SK-N-SH treated with all-trans-retinoic acid at 6 μM for 48 hours (cell line): ENCODE measurements at regions not wholly inside any gene's neighbourhood (a gene's known extent, or its start where the extent isn't known, plus 50 kb on each side); places are given as distances from the start of the nearest gene placed in this dataset.

Experiments
- ATAC-seq: fragments of 200-7000 bp; cut with Tn5 transposase; 3 replicates; pipeline ENCODE4 v1.9.1; 2020; ENCODE audit warnings: mild to moderate bottlenecking, moderate library complexity
- ARNTL ChIP-seq: fragments of 450-650 bp; formaldehyde crosslinking; IDR thresholded peaks from 2 replicates; pipeline ENCODE4 v1.5.0; 2020; ENCODE audit warnings: low read depth, mild to moderate bottlenecking, moderate library complexity, borderline replicate concordance
- BACH2 ChIP-seq: fragments of 250-450 bp; sonication (Bioruptor Pico); IDR thresholded peaks from 2 replicates; pipeline ENCODE4 v1.9.0; 2021; ENCODE audit warnings: mild to moderate bottlenecking, borderline replicate concordance
- CREB5 ChIP-seq: fragments of 250-450 bp; sonication (Bioruptor Pico); IDR thresholded peaks from 2 replicates; pipeline ENCODE4 v1.5.1; 2020; ENCODE audit warnings: low read depth, mild to moderate bottlenecking, moderate library complexity
- CSDC2 ChIP-seq: fragments of 250-450 bp; sonication (Bioruptor Pico); IDR thresholded peaks from 2 replicates; pipeline ENCODE4 v1.5.0; 2020; ENCODE audit warnings: mild to moderate bottlenecking, moderate library complexity
- ESRRG ChIP-seq: fragments of 250-450 bp; sonication (Bioruptor Pico); IDR thresholded peaks from 2 replicates; pipeline ENCODE4 v1.6.1; 2021; ENCODE audit warnings: mild to moderate bottlenecking
- ISL1 ChIP-seq: fragments of 250-450 bp; sonication (Bioruptor Pico); IDR thresholded peaks from 2 replicates; pipeline ENCODE4 v2.1.2; 2022; ENCODE audit warnings: mild to moderate bottlenecking, moderate library complexity
- OSR1 ChIP-seq: fragments of 250-450 bp; sonication (Bioruptor Pico); IDR thresholded peaks from 2 replicates; pipeline ENCODE4 v1.8.0; 2022; ENCODE audit warnings: moderate library complexity, mild to moderate bottlenecking, inconsistent platforms
- PATZ1 ChIP-seq: fragments of 250-450 bp; sonication (Bioruptor Pico); IDR thresholded peaks from 2 replicates; pipeline ENCODE4 v1.8.0; 2020; ENCODE audit warnings: mild to moderate bottlenecking, moderate library complexity, borderline replicate concordance
- POU6F1 ChIP-seq: fragments of 250-450 bp; sonication (Bioruptor Pico); IDR thresholded peaks from 2 replicates; pipeline ENCODE4 v1.8.0; 2021; ENCODE audit warnings: low read depth, mild to moderate bottlenecking, moderate library complexity, borderline replicate concordance
- PPARA ChIP-seq: fragments of 250-450 bp; sonication (Bioruptor Pico); IDR thresholded peaks from 2 replicates; pipeline ENCODE4 v1.5.0; 2020; ENCODE audit warnings: mild to moderate bottlenecking, borderline replicate concordance
- SNAI2 ChIP-seq: fragments of 250-450 bp; sonication (Bioruptor Pico); IDR thresholded peaks from 2 replicates; pipeline ENCODE4 v1.5.0; 2020; ENCODE audit warnings: mild to moderate bottlenecking, moderate library complexity
- TCF4 ChIP-seq: fragments of 250-450 bp; sonication (Bioruptor Pico); IDR thresholded peaks from 2 replicates; pipeline ENCODE4 v1.8.0; 2021; ENCODE audit warnings: mild to moderate bottlenecking, moderate library complexity, borderline replicate concordance
- TOX ChIP-seq: fragments of 250-450 bp; sonication (Bioruptor Pico); IDR thresholded peaks from 2 replicates; pipeline ENCODE4 v1.8.0; 2021; ENCODE audit warnings: mild to moderate bottlenecking, moderate library complexity, borderline replicate concordance
- TSHZ2 ChIP-seq: fragments of 250-450 bp; sonication (Bioruptor Pico); IDR thresholded peaks from 2 replicates; pipeline ENCODE4 v1.5.0; 2020; ENCODE audit warnings: mild to moderate bottlenecking, moderate library complexity
- ZC3H10 ChIP-seq: fragments of 250-450 bp; sonication (Bioruptor Pico); IDR thresholded peaks from 2 replicates; pipeline ENCODE4 v1.5.1; 2021; ENCODE audit warnings: mild to moderate bottlenecking, moderate library complexity
- ZFP3 ChIP-seq: fragments of 250-450 bp; sonication (Bioruptor Pico); IDR thresholded peaks from 2 replicates; pipeline ENCODE4 v1.5.0; 2020; ENCODE audit warnings: mild to moderate bottlenecking, moderate library complexity
- ZNF565 ChIP-seq: fragments of 450-650 bp; formaldehyde crosslinking; conservative IDR thresholded peaks from 2 replicates; pipeline ENCODE4 v1.5.0; 2020; ENCODE audit warnings: low read depth, mild to moderate bottlenecking, moderate library complexity
- ZNF70 ChIP-seq: fragments of 450-650 bp; formaldehyde crosslinking; IDR thresholded peaks from 2 replicates; pipeline ENCODE4 v1.5.0; 2020; ENCODE audit warnings: mild to moderate bottlenecking, moderate library complexity
- TF ChIP-seq, protein P1 (sequence below): fragments of 250-450 bp; sonication (Bioruptor Pico); IDR thresholded peaks from 2 replicates; pipeline ENCODE4 v1.5.1; 2021; ENCODE audit warnings: mild to moderate bottlenecking, moderate library complexity

DNA sequence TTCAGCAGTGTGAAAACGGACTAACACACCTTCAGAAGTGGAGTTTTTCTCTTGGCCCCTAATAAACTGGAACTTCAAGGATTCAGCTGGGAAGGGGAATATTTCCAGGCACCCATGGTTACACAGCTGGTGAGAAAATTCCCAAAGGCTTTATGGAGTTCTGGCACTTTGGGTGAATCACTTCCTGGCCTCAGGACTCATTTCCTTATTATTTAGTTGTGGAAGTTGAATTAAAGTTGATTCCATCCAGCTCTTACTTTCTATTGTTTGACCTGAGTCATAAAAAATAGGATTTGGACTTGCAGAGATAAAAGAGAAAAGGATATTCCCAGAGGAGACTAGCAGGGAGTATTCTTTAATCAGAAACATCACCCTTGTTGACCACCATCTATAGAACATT is 882.1 kb downstream of the UQCRFS1 start:
- TF ChIP-seq ISL1 (CRISPR knock-in tag) (no peak), ZNF565 (CRISPR knock-in tag) (no peak), ZNF70 (CRISPR knock-in tag) (no peak), ARNTL (CRISPR knock-in tag) (no peak), CREB5 (no peak)
- no peak for ATAC-seq

DNA sequence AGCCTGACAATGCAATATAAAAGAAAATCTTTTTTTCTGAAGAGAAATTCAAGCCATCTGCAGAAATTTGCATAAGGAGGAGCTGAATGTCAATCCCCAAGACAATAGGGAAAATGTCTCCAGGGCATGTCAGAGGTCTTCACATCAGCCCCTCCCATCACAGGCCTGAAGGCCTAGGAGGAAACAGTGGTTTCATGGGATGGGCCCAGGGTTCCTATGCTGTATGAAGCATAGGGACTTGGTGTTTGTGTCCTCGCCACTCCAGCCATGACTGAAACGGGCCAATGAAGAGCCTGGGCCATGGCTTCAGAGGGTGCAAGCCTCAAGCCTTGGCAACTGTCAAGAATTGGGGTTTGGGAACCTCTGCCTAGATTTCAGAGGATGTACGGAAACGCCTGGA is 883.5 kb downstream of the UQCRFS1 start:
- no peak for ATAC-seq
- no peak for TF ChIP-seq TOX (CRISPR knock-in tag)
- TF ChIP-seq CSDC2 (CRISPR knock-in tag): no peak
- TF ChIP-seq ESRRG (CRISPR knock-in tag): no peak
- TF ChIP-seq ZC3H10 (CRISPR knock-in tag): no peak
- no peak for TF ChIP-seq TCF4 (CRISPR knock-in tag)
- TF ChIP-seq PPARA: no peak
- TF ChIP-seq ZNF565 (CRISPR knock-in tag): no peak
- no peak for TF ChIP-seq TSHZ2 (CRISPR knock-in tag)
- no peak for TF ChIP-seq BACH2 (CRISPR knock-in tag)
- no peak for TF ChIP-seq ZFP3 (CRISPR knock-in tag)

DNA sequence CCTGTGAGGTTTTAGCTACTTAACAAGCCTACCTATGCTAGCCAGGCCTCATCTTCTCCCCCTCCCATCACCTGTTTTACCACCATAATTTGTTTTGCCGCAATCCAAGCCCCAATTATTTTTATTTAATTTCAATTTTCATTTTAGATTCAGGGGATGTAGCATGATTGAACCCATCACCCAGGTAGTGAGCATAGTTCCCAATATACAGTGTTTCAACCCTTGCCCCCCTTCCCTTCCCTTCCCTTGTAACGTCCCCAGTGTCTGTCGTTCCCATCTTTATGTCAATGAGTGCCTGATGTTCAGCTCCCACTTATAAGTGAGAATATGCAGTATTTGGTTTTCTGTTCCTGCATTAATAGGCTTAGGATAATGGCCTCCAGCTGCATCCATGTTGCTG is 885.0 kb downstream of the UQCRFS1 start:
- ATAC-seq: no peak
- no peak for TF ChIP-seq ARNTL (CRISPR knock-in tag)
- no peak for TF ChIP-seq POU6F1 (CRISPR knock-in tag)
- TF ChIP-seq, all 23 proteins: peak for 0

DNA sequence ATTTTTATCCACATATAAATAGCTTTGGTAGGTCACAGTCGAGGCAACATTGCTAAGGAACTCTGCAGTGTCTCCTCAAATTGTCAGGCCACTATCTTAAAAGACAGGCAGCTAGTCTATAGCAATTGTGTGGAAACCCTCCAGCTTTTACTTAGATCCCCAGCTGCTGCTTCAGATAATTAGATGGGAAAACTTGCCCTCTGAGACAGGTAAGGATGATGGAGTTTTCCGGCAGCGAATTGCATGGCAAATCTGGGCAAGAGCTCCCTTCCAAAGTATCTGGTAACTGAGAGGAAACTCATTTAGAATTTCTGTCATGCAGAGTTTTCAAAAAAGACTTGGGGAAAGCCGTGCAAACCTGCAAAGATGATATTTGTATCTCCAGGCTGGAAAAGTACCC is 886.2 kb downstream of the UQCRFS1 start:
- TF ChIP-seq, protein P1, sequence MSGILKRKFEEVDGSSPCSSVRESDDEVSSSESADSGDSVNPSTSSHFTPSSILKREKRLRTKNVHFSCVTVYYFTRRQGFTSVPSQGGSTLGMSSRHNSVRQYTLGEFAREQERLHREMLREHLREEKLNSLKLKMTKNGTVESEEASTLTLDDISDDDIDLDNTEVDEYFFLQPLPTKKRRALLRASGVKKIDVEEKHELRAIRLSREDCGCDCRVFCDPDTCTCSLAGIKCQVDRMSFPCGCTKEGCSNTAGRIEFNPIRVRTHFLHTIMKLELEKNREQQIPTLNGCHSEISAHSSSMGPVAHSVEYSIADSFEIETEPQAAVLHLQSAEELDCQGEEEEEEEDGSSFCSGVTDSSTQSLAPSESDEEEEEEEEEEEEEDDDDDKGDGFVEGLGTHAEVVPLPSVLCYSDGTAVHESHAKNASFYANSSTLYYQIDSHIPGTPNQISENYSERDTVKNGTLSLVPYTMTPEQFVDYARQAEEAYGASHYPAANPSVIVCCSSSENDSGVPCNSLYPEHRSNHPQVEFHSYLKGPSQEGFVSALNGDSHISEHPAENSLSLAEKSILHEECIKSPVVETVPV (CRISPR knock-in tag): no peak
- TF ChIP-seq OSR1 (CRISPR knock-in tag) (no peak), ZC3H10 (CRISPR knock-in tag) (no peak)
- TF ChIP-seq, all 23 proteins: peak for 0
- ATAC-seq: no peak

DNA sequence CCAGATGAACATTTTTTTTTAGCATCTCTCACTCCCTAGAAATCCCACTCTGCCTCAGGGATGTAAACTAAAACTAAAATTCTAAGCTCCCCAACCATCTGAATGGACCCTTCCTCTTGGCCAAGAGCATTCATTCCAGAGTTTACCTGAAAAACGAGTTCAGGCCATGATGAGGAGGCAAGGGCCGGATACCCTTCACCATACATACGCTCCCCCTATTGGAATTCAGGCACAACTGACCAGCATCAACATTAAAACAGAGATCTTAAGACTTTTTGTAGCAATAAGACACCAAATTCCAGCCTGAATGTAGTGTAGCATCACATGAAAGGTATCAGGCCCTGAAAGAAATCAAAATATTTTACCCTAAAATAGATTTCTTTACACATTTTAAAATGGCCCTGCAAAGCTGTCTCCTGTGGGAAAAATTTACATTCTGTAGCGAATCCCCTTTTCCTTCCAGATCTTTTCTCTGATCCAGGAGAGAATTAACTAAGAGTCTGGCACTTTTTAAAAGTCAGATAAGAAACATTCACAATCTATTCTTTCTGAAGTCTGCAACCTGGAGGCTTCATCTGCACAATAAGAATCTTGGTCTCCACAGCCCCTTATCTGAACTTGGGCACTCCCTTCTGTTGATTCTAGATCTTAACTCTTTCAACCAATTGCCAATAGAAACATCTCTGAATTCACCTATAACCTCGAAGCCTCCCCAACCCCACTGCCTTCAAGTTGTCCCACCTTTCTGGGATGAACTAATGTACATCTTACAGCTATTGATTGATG is 888.5 kb downstream of the UQCRFS1 start:
- no peak for ATAC-seq
- TF ChIP-seq CSDC2 (CRISPR knock-in tag): no peak
- TF ChIP-seq SNAI2: no peak
- no peak for TF ChIP-seq BACH2 (CRISPR knock-in tag)
- TF ChIP-seq, protein P1 (CRISPR knock-in tag): no peak
- TF ChIP-seq OSR1 (CRISPR knock-in tag): no peak
- no peak for TF ChIP-seq POU6F1 (CRISPR knock-in tag)
- TF ChIP-seq PATZ1 (CRISPR knock-in tag): no peak
- TF ChIP-seq ZNF565 (CRISPR knock-in tag): no peak
- TF ChIP-seq ZNF70 (CRISPR knock-in tag): no peak
